ENCODE measurements at regions not wholly inside any gene's neighbourhood (a gene's known extent, or its start where the extent isn't known, plus 50 kb on each side); places are given as distances from the start of the nearest gene placed in this dataset.

DNA sequence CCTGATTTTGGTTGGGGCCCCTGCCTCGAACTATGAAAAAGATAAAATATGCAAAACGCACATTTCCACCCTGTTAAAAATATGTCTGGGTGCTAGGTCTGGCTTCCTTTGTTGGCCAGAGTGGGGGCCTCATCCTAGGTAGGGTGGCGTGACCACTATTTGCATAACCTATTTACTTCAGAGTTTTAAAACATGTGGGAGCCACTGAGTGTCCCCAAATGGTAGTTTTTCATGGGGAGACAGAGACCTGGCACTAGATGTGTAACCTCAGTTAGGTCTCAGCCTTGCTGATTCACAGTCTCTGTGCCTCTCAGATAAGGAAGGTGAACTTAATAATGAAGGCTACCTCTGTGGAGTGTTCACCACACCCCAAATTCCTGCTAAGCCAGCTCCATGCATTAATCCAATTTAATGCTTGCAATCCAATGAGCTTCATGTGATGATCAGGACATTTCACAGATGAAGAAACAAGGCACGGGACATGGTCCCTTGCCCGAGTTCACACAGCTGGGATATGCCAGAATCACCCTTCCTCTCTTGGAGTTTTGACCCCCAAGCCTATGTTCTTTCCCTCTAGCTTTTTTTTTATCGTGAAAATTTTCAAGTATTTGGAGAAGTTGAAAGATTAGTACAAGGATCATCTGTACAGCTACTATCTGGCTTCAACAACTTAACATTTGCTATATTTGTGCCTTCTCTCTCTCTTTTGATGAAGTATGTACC is 103.4 kb downstream of the IRF8 start:
- Histone ChIP-seq H2AFZ (ENCODE audit: low read depth, low read length) (no peak overlapping the region), H3K4me3 (ENCODE audit: insufficient read depth, low read depth, low read length) (no peak overlapping the region), H3K9ac (ENCODE audit: low read length) (no peak overlapping the region), H4K20me1 (ENCODE audit: insufficient read depth, low read length) (no peaks in the 10 kb centered on the region), H3K27ac (ENCODE audit: low read depth, low read length) (no peak overlapping the region), H3K36me3 (ENCODE audit: insufficient read depth, low read length) (no peaks in the 10 kb centered on the region), H3K9me3 (ENCODE audit: insufficient read depth, low read depth, low read length) (no peaks in the 10 kb centered on the region), H3K79me2 (ENCODE audit: insufficient read depth, low read length) (no peaks in the 10 kb centered on the region), H3K4me2 (ENCODE audit: low read length) (no peak overlapping the region), H3K27me3 (ENCODE audit: insufficient read depth, low read length) (peaks cover 5% of the 10 kb centered on the region), H3K4me1 (ENCODE audit: insufficient read depth, low read length) (no peaks in the 10 kb centered on the region)
- Mint-ChIP-seq H3K27ac (ENCODE audit: unreplicated experiment) (no peak overlapping the region), H3K4me3 (ENCODE audit: unreplicated experiment) (no peak overlapping the region), H3K36me3 (ENCODE audit: low read depth, unreplicated experiment) (no peaks in the 10 kb centered on the region), H3K27me3 (ENCODE audit: low read depth, unreplicated experiment) (peaks cover 27% of the 10 kb centered on the region), H3K4me1 (ENCODE audit: low read depth, unreplicated experiment) (peaks cover 4% of the 10 kb centered on the region), H3K9me3 (ENCODE audit: unreplicated experiment) (peaks cover 4% of the 10 kb centered on the region)
- FAIRE-seq (no peak), DNase-seq (ENCODE audit: low read depth) (no peak)
- TF ChIP-seq, protein P1, sequence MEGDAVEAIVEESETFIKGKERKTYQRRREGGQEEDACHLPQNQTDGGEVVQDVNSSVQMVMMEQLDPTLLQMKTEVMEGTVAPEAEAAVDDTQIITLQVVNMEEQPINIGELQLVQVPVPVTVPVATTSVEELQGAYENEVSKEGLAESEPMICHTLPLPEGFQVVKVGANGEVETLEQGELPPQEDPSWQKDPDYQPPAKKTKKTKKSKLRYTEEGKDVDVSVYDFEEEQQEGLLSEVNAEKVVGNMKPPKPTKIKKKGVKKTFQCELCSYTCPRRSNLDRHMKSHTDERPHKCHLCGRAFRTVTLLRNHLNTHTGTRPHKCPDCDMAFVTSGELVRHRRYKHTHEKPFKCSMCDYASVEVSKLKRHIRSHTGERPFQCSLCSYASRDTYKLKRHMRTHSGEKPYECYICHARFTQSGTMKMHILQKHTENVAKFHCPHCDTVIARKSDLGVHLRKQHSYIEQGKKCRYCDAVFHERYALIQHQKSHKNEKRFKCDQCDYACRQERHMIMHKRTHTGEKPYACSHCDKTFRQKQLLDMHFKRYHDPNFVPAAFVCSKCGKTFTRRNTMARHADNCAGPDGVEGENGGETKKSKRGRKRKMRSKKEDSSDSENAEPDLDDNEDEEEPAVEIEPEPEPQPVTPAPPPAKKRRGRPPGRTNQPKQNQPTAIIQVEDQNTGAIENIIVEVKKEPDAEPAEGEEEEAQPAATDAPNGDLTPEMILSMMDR (IDR thresholded peaks at IDR 0.05; ENCODE audit: insufficient read depth, low read depth, low read length): no peak
- no peak for TF ChIP-seq EZH2 (IDR thresholded peaks at IDR 0.05; ENCODE audit: insufficient read depth, low read length)

DNA sequence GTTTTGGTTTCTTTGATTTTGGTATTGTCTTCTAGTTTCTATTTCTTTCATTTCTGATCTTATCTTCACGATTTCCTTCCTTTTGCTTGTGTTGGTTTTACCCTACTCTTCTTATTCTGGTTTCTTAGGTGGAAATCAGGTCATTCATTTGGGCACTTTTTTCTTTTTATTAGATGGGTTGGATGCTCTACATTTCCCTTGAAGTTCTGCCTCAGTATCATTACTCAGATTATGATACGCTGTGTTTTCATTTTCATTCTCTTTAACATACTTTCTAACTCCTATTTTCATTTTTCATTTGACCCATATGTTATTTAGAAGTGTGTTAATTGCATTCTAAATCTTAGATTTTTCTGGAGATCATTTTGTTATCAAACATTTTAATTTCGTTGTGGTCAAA is 108.6 kb downstream of the IRF8 start:
- no peak overlapping the region for H3K27ac ChIP-seq (ENCODE audit: low read depth, low read length)
- H3K27me3 Mint-ChIP-seq (ENCODE audit: low read depth, unreplicated experiment): peaks cover 33% of the 10 kb centered on the region
- peaks cover 4% of the 10 kb centered on the region for H3K9me3 Mint-ChIP-seq (ENCODE audit: unreplicated experiment)

More for the DNA sequence above, 108.6 kb downstream of the IRF8 start:
- H3K9ac ChIP-seq (ENCODE audit: low read length): no peak overlapping the region
- peaks cover 2% of the 10 kb centered on the region for H3K27me3 ChIP-seq (ENCODE audit: insufficient read depth, low read length)
- H2AFZ ChIP-seq (ENCODE audit: low read depth, low read length): no peak overlapping the region
- H3K27ac Mint-ChIP-seq (ENCODE audit: unreplicated experiment): no peak overlapping the region
- TF ChIP-seq EZH2 (IDR thresholded peaks at IDR 0.05; ENCODE audit: insufficient read depth, low read length): no peak
- TF ChIP-seq, protein P1 (IDR thresholded peaks at IDR 0.05; ENCODE audit: insufficient read depth, low read depth, low read length): no peak
- DNase-seq (ENCODE audit: low read depth) (no peak), FAIRE-seq (no peak)
- H3K79me2 ChIP-seq (ENCODE audit: insufficient read depth, low read length): no peaks in the 10 kb centered on the region
- H3K4me2 ChIP-seq (ENCODE audit: low read length): no peak overlapping the region
- no peak overlapping the region for H3K4me3 Mint-ChIP-seq (ENCODE audit: unreplicated experiment)
- no peak overlapping the region for H3K4me3 ChIP-seq (ENCODE audit: insufficient read depth, low read depth, low read length)
- no peaks in the 10 kb centered on the region for H3K4me1 Mint-ChIP-seq (ENCODE audit: low read depth, unreplicated experiment)
- no peaks in the 10 kb centered on the region for H3K9me3 ChIP-seq (ENCODE audit: insufficient read depth, low read depth, low read length)
- no peaks in the 10 kb centered on the region for H4K20me1 ChIP-seq (ENCODE audit: insufficient read depth, low read length)
- H3K4me1 ChIP-seq (ENCODE audit: insufficient read depth, low read length): no peaks in the 10 kb centered on the region
- H3K36me3 Mint-ChIP-seq (ENCODE audit: low read depth, unreplicated experiment): no peaks in the 10 kb centered on the region
- H3K36me3 ChIP-seq (ENCODE audit: insufficient read depth, low read length): no peaks in the 10 kb centered on the region

All from astrocyte (in vitro differentiated cells and primary cell).